NCI-H345 (cell line): ENCODE measurements at regions not wholly inside any gene's neighbourhood (a gene's known extent, or its start where the extent isn't known, plus 50 kb on each side); places are given as distances from the start of the nearest gene placed in this dataset.

ENCODE experiments used
- DNase-seq: peaks from one replicate; lab custom pipeline; 2025; lab: John Stamatoyannopoulos, UW

- no peak for DNase-seq
Measured at GRCh38 chrX:14164828-14165227, 135.1 kb upstream of the GEMIN8 start.

DNA sequence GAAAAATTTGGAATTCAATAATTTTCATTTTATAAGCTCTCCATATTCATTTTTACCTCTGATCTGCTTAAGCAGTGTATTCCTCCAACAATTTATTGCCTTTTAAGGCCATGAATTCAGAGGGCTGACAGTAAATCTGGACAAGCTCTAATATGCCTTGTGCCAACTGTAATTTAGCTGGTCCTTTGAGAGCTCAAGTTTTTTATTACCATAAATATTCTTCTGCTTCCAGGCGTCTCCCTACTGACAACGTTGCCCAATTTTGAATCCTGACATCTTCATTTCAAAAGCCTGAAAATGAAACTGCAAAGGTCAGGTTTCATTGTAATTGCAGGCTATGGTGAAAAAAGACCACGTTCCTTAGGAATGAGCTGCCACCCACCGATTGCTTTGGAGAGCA lies 95.8 kb upstream of the GEMIN8 start:
- no peak for DNase-seq

- no peak for DNase-seq
Measured at GRCh38 chrX:14124562-14124961, 94.9 kb upstream of the GEMIN8 start.

DNA sequence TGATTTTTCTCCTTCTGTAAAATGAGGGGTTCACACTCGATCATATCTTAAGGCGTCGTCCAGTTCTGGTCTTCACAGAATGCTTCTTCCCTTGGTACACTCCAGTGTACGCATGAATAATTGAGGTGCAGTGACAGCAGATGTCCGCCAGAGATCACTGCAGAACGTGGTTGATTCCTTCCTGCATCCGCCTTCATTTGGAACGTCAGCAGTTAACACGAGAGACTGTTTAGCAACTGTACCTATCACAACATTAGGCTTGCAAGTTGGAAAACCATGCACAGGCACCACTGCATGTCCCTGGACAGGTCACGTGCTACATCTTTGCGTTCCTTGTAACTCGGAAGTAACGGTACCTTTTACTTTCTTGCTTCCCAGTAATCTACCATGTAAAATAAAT lies 66.0 kb upstream of the GEMIN8 start:
- DNase-seq, result no peak

GRCh38 chrX:14094191-14094590 lies 64.5 kb upstream of the GEMIN8 start:
- no peak for DNase-seq

- no peak for DNase-seq
Measured at GRCh38 chrX:14084466-14084865, 54.8 kb upstream of the GEMIN8 start.

GRCh38 chrX:14083783-14084182 lies 54.1 kb upstream of the GEMIN8 start:
- DNase-seq, result no peak

GRCh38 chrX:14079891-14080430 lies 50.3 kb upstream of the GEMIN8 start:
- no peak for DNase-seq
